Activated CD4-positive, alpha-beta memory T cell treated with anti-CD3 and anti-CD28 coated beads for 36 hours (primary cell): ENCODE measurements at regions not wholly inside any gene's neighbourhood (a gene's known extent, or its start where the extent isn't known, plus 50 kb on each side); places are given as distances from the start of the nearest gene placed in this dataset.
A peak's percentile ranks its signal among the peaks of the same experiment; 100 is the strongest.
"Not testable (repeated sequence)": the region's sequence is repeated elsewhere in the genome, so short reads cannot be mapped to it uniquely, and the experiment has no call there.

ENCODE experiments used
- CTCF ChIA-PET: fragments of 350-600 bp; sonication (Branson Sonifier 250); formaldehyde crosslinking; loops from one replicate; lab custom pipeline; 2021; ENCODE audit warnings: antibody characterized with exemption, inconsistent platforms; lab: Charles Lee
- POLR2A ChIA-PET: fragments of 350-600 bp; sonication (Branson Sonifier 250); formaldehyde crosslinking; loops from one replicate; lab custom pipeline; 2021; ENCODE audit warnings: antibody characterized with exemption; lab: Charles Lee
- DNase-seq: peaks from one replicate; pipeline ENCODE4 v3.0.0-alpha.2; 2020
- H3K27ac Mint-ChIP-seq: one replicate; pipeline ENCODE4 v1.8.0; 2021; ENCODE audit warnings: mixed read lengths
- H3K27me3 Mint-ChIP-seq: one replicate; pipeline ENCODE4 v1.8.0; 2021; ENCODE audit warnings: mixed read lengths
- H3K36me3 Mint-ChIP-seq: one replicate; pipeline ENCODE4 v1.8.0; 2021; ENCODE audit warnings: mixed read lengths
- H3K4me1 Mint-ChIP-seq: one replicate; pipeline ENCODE4 v1.8.0; 2021; ENCODE audit warnings: low read depth, mixed read lengths
- H3K4me3 Mint-ChIP-seq: one replicate; pipeline ENCODE4 v1.8.0; 2021; ENCODE audit warnings: mild to moderate bottlenecking, mixed read lengths
- H3K9me3 Mint-ChIP-seq: one replicate; pipeline ENCODE4 v1.8.0; 2021; ENCODE audit warnings: mixed read lengths
- intact Hi-C: fragments of 100-400 bp; cut with micrococcal nuclease; formaldehyde crosslinking; loops from one replicate; pipeline ENCODE4 v1.15.1; 2023

- peaks cover 2% of the 10 kb centered on the region for H3K9me3 Mint-ChIP-seq
- no peaks in the 10 kb centered on the region for H3K27me3 Mint-ChIP-seq
- H3K4me3 Mint-ChIP-seq = no peak overlapping the region
- H3K27ac Mint-ChIP-seq = no peak overlapping the region
- DNase-seq = no peak
- peaks cover 62% of the 10 kb centered on the region for H3K4me1 Mint-ChIP-seq
- ChIA-PET POLR2A (no interaction called here), CTCF (no interaction called here)
- H3K36me3 Mint-ChIP-seq = peaks cover 3% of the 10 kb centered on the region
- intact Hi-C loops = loop anchor here (10.0 kb wide), 1 partner anchor 50 kb away; no protein-coding TSS in a partner anchor
These were observed 77.7 kb upstream of the SORL1 start for GRCh38 chr11:121374286-121374985.

- no peak overlapping the region for H3K4me3 Mint-ChIP-seq
- no peaks in the 10 kb centered on the region for H3K36me3 Mint-ChIP-seq
- H3K4me1 Mint-ChIP-seq = peaks cover 60% of the 10 kb centered on the region
- POLR2A ChIA-PET = no interaction called here
- no peaks in the 10 kb centered on the region for H3K9me3 Mint-ChIP-seq
- CTCF ChIA-PET = no interaction called here
- H3K27me3 Mint-ChIP-seq = no peaks in the 10 kb centered on the region
- DNase-seq = no peak
- no peak overlapping the region for H3K27ac Mint-ChIP-seq
- intact Hi-C loops = loop anchor here (10.0 kb wide), 1 partner anchor 51 kb away; no protein-coding TSS in a partner anchor
These were observed 76.0 kb upstream of the SORL1 start for GRCh38 chr11:121376130-121376529.

- Mint-ChIP-seq H3K4me1 (peaks cover 43% of the 10 kb centered on the region), H3K27ac (peak overlapping the region; percentile 23)
- not testable (repeated sequence) for H3K27me3 Mint-ChIP-seq, H3K9me3 Mint-ChIP-seq, H3K4me3 Mint-ChIP-seq, H3K36me3 Mint-ChIP-seq
- DNase-seq = peak; percentile 39
- POLR2A ChIA-PET = interaction anchor here (1.1 kb wide), 1 partner anchor 11 kb away, joined by 4 read pairs; no protein-coding TSS in a partner anchor
- CTCF ChIA-PET = interaction anchor here (0.8 to 1.7 kb wide), 7 partner anchors 8 to 78 kb away, joined by 3 to 5 read pairs (median 3); no protein-coding TSS in a partner anchor
- intact Hi-C loops = loop anchor here (10.0 kb wide), 1 partner anchor 54 kb away; no protein-coding TSS in a partner anchor
These were observed 72.8 kb upstream of the SORL1 start for GRCh38 chr11:121379145-121379810.

- no peaks in the 10 kb centered on the region for H3K27me3 Mint-ChIP-seq
- no peak overlapping the region for H3K27ac Mint-ChIP-seq
- intact Hi-C loops = no loop called here
- no peaks in the 10 kb centered on the region for H3K36me3 Mint-ChIP-seq
- peaks cover 13% of the 10 kb centered on the region for H3K4me1 Mint-ChIP-seq
- H3K9me3 Mint-ChIP-seq = no peaks in the 10 kb centered on the region
- H3K4me3 Mint-ChIP-seq = no peak overlapping the region
- DNase-seq = no peak
- CTCF ChIA-PET = interaction anchor here (1.1 to 1.4 kb wide), 2 partner anchors 17 to 271 kb away, joined by 3 to 4 read pairs; no protein-coding TSS in a partner anchor
- POLR2A ChIA-PET = no interaction called here
These were observed 68.4 kb upstream of the SORL1 start for GRCh38 chr11:121383716-121384115.

GRCh38 chr11:121385688-121386087, 66.4 kb upstream of the SORL1 start:
- DNase-seq = no peak
- Mint-ChIP-seq H3K4me1 (no peaks in the 10 kb centered on the region), H3K27ac (no peak overlapping the region), H3K36me3 (no peaks in the 10 kb centered on the region), H3K27me3 (no peaks in the 10 kb centered on the region), H3K4me3 (no peak overlapping the region), H3K9me3 (no peaks in the 10 kb centered on the region)
- ChIA-PET POLR2A (no interaction called here), CTCF (no interaction called here)
- intact Hi-C loops = no loop called here
